ENCODE measurements at regions not wholly inside any gene's neighbourhood (a gene's known extent, or its start where the extent isn't known, plus 50 kb on each side); places are given as distances from the start of the nearest gene placed in this dataset.

DNA sequence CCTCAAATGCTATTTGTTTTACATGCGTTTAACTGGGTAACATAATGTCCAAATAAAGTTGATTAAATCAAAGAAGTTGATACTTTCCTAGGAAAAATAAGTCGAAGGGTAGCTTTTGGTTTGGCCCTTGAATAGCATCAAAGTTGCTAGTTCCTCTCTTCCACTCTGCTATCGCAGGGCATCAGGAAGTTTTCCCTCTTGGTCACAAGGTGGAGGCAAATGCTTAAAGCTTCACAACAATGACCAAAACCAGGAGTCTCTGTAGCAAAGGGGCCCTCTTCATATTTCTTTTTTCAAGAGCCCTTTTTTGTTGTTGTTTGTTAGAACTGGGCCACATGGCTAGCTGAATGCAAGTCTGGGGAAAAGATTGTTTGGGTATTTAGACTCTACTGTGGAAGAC lies 668.4 kb downstream of the KCNT2 start:
- no peaks in the 10 kb centered on the region for H3K27me3 ChIP-seq
- no peaks in the 10 kb centered on the region for H3K36me3 ChIP-seq
- intact Hi-C loops (cut with DNase I), result loop anchor here in 3 of 10 donors (5.0 to 10.0 kb wide), 3 partner anchors 205 to 367 kb away; no protein-coding TSS in a partner anchor
- TF ChIP-seq POLR2A (IDR thresholded peaks at IDR 0.05), result no peak
- TF ChIP-seq, protein P1, sequence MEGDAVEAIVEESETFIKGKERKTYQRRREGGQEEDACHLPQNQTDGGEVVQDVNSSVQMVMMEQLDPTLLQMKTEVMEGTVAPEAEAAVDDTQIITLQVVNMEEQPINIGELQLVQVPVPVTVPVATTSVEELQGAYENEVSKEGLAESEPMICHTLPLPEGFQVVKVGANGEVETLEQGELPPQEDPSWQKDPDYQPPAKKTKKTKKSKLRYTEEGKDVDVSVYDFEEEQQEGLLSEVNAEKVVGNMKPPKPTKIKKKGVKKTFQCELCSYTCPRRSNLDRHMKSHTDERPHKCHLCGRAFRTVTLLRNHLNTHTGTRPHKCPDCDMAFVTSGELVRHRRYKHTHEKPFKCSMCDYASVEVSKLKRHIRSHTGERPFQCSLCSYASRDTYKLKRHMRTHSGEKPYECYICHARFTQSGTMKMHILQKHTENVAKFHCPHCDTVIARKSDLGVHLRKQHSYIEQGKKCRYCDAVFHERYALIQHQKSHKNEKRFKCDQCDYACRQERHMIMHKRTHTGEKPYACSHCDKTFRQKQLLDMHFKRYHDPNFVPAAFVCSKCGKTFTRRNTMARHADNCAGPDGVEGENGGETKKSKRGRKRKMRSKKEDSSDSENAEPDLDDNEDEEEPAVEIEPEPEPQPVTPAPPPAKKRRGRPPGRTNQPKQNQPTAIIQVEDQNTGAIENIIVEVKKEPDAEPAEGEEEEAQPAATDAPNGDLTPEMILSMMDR (IDR thresholded peaks at IDR 0.05), result peak in 6 of 12 donors; percentile 3 to 36 (median 24)
- ATAC-seq, result no peak
- H3K4me1 ChIP-seq, result no peaks in the 10 kb centered on the region
- WGBS, 4 donors, result 46 to 77% (median 56%) methylated on average over 3 of the region's 3 CpGs
- H3K4me3 ChIP-seq, result no peak overlapping the region
- no peak overlapping the region for H3K27ac ChIP-seq
- H3K9me3 ChIP-seq, result no peaks in the 10 kb centered on the region
- no peak for DNase-seq

DNA sequence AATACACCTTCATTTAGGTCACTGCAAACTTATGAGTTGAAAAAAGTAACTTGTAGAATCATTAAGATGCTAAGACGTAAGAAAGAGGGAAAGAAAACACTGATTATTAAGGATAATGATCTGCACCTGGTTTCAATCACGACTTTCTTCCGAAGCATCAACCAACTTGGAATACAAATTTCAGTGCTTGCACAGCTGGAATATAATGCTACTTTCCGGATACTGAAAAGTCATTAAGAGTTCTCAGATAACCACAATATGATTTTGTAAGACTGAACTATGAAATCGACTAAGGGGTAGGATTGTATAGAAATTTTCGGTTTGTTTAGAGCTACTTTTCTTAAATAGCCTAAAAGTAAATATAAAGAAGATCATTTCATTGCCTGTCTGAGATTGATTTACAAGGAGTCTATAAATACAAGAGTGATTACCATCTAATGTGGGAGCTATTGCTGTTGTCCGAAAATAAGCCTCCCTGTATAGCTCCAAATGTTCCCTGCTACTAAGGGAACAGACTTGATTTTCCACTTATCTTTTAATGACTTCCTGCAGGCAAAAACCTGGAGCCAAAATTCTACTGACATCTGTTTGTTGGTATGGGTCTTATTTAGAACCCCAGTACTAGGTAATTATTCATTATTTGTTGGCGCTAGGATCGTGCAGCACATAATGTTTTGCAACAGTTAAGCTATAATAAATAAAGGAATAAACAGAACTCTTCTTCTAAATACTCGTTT lies 673.3 kb downstream of the KCNT2 start:
- peak overlapping the region in 2 of 12 donors; percentile 20 to 47 for H3K27ac ChIP-seq

DNA sequence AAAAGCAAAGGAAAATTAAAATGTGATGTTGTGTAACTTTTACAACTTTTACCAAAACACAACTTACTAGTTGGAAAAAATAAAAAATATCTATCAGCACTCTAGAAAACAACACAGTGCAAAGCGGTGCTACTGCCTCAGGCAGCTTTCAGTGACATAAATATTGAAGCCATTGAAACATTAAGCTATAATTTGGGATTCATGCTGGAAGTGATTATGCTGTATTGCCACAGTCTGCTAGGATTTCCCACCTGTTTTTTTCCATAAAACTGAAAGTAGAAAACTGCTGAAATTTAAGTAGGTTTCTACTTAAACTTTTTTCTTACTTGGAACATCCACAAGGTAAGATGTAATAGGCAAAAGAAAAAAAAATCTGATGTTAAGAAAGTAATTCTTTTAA lies 674.4 kb downstream of the KCNT2 start:
- intact Hi-C loops (cut with DNase I), result no loop called here
- no peak for ATAC-seq
- no peak for DNase-seq
- H3K27me3 ChIP-seq, result no peaks in the 10 kb centered on the region
- no peak overlapping the region for H3K4me3 ChIP-seq
- H3K36me3 ChIP-seq, result no peaks in the 10 kb centered on the region
- H3K4me1 ChIP-seq, result no peaks in the 10 kb centered on the region
- 79 to 89% (median 88%) methylated on average over 1 of the region's 1 CpG for WGBS, 4 donors
- TF ChIP-seq POLR2A (IDR thresholded peaks at IDR 0.05), result no peak
- TF ChIP-seq, protein P1 (IDR thresholded peaks at IDR 0.05), result no peak
- peaks cover 0 to 7% (median 0%) of the 10 kb centered on the region in 12 donors for H3K9me3 ChIP-seq
- no peak overlapping the region for H3K27ac ChIP-seq

More for the DNA sequence above, 673.3 kb downstream of the KCNT2 start:
- peak in 1 of 4 donors; percentile 28 for ATAC-seq
- Histone ChIP-seq H3K4me1 (no peaks in the 10 kb centered on the region), H3K9me3 (no peaks in the 10 kb centered on the region), H3K27me3 (no peaks in the 10 kb centered on the region), H3K36me3 (no peaks in the 10 kb centered on the region), H3K4me3 (no peak overlapping the region)
- intact Hi-C loops (cut with DNase I), result no loop called here
- DNase-seq, result no peak
- 46 to 58% (median 52%) methylated on average over 10 of the region's 10 CpGs for WGBS, 4 donors
- no peak for TF ChIP-seq POLR2A (IDR thresholded peaks at IDR 0.05)
- TF ChIP-seq, protein P1 (IDR thresholded peaks at IDR 0.05), result no peak

DNA sequence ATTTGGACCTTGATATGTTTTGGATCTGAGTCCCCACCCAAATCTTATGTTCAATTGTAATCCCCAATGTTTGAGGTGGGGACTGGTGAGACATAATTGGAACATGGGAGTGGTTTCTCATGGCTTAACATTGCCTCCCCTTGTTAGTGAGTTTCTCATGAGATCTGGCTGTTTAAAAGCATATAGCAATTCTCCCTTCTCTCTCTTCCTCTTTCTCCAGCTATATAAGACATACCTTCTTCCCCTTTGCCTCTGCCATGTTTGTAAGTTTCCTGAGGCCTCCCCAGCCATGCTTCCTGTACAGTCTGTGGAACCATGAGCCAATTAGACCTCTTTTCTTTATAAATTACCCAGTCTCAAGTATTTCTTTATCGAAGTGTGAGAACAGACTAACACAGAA lies 692.4 kb downstream of the KCNT2 start:
- intact Hi-C loops (cut with DNase I), result no loop called here

More for the DNA sequence above, 692.4 kb downstream of the KCNT2 start:
- Histone ChIP-seq H3K27me3 (no peaks in the 10 kb centered on the region), H3K36me3 (no peaks in the 10 kb centered on the region), H3K4me3 (no peak overlapping the region), H3K9me3 (peaks cover 0 to 16% (median 8%) of the 10 kb centered on the region in 12 donors), H3K27ac (no peak overlapping the region), H3K4me1 (no peaks in the 10 kb centered on the region)
- no peak for DNase-seq
- 78 to 90% (median 88%) methylated on average over 1 of the region's 1 CpG for WGBS, 4 donors
- TF ChIP-seq POLR2A (IDR thresholded peaks at IDR 0.05), result no peak
- TF ChIP-seq, protein P1 (IDR thresholded peaks at IDR 0.05), result no peak
- no peak for ATAC-seq

All from heart left ventricle (tissue), 16 donors.